Activated T-helper 17 cell treated with anti-CD3 and anti-CD28 coated beads, Interleukin-2, amount 50 U/mL, for 72 hours (primary cell): ENCODE measurements at regions not wholly inside any gene's neighbourhood (a gene's known extent, or its start where the extent isn't known, plus 50 kb on each side); places are given as distances from the start of the nearest gene placed in this dataset.

ENCODE experiments used
- ATAC-seq: fragments of 150-1000 bp; cut with Tn5 transposase; replicated peaks from 2 replicates; pipeline ENCODE4 v1.10.0; 2021; ENCODE audit warnings: mild to moderate bottlenecking, moderate library complexity
- H3K27ac Mint-ChIP-seq: one replicate; pipeline ENCODE4 v1.8.0; 2022; ENCODE audit warnings: mixed read lengths
- H3K27me3 Mint-ChIP-seq: one replicate; pipeline ENCODE4 v1.8.0; 2022; ENCODE audit warnings: mixed read lengths
- H3K36me3 Mint-ChIP-seq: one replicate; pipeline ENCODE4 v1.8.0; 2022; ENCODE audit warnings: low read depth, mild to moderate bottlenecking, mixed read lengths
- H3K4me1 Mint-ChIP-seq: one replicate; pipeline ENCODE4 v1.8.0; 2022; ENCODE audit warnings: mixed read lengths
- H3K4me3 Mint-ChIP-seq: one replicate; pipeline ENCODE4 v1.8.0; 2022; ENCODE audit warnings: mild to moderate bottlenecking, mixed read lengths
- H3K9me3 Mint-ChIP-seq: one replicate; pipeline ENCODE4 v1.8.0; 2022; ENCODE audit warnings: mixed read lengths

DNA sequence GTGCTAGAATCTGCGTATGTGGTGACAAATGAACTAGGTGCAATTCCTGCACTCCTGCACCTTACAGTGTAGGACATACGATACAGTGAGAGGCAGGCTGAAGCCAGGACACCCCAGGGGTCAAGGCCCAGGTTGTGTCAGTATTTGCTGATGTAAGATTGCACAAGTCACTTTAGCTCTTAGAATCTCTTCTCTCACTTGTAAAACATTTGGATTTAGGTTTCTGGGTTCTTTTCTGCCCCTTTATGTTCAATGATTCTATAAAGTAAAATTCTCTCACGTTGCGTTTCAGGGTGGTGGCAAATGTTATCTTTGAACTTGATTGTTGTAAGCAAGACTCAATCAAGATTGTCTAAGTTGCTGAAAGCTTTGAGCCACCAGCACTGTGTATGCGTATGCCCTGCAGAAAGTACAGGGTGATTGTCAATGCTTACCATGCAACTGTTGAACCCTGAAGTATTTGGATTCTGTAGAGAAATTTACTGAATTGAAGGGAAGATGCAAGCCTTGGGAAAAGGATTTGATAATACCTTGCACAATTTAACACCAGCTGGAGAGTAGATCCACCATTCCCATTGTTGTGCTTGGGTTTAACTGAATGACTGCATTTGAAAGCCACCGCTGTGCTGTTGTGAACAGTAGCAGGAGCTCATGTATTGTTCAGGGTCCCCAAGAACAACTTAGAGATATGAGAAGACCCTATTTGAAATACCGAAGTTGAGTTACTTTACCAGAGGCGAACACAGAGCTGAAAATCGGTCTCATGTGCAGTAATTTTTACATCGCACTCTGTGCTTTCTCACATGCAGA lies 106.1 kb upstream of the CITED2 start:
- no peaks in the 10 kb centered on the region for H3K36me3 Mint-ChIP-seq
- peaks cover 4% of the 10 kb centered on the region for H3K4me1 Mint-ChIP-seq
- no peaks in the 10 kb centered on the region for H3K27me3 Mint-ChIP-seq
- no peaks in the 10 kb centered on the region for H3K9me3 Mint-ChIP-seq
- H3K4me3 Mint-ChIP-seq = no peak overlapping the region
- no peak for ATAC-seq
- no peak overlapping the region for H3K27ac Mint-ChIP-seq

- ATAC-seq = no peak
- Mint-ChIP-seq H3K4me1 (peaks cover 6% of the 10 kb centered on the region), H3K36me3 (no peaks in the 10 kb centered on the region), H3K4me3 (no peak overlapping the region), H3K9me3 (no peaks in the 10 kb centered on the region), H3K27me3 (no peaks in the 10 kb centered on the region), H3K27ac (no peak overlapping the region)
Measured at GRCh38 chr6:139479433-139480222, 105.2 kb upstream of the CITED2 start.

GRCh38 chr6:139475646-139476045 lies 101.2 kb upstream of the CITED2 start:
- H3K4me1 Mint-ChIP-seq = peaks cover 11% of the 10 kb centered on the region
- no peak overlapping the region for H3K27ac Mint-ChIP-seq
- H3K4me3 Mint-ChIP-seq = no peak overlapping the region
- H3K27me3 Mint-ChIP-seq = no peaks in the 10 kb centered on the region
- no peak for ATAC-seq
- no peaks in the 10 kb centered on the region for H3K36me3 Mint-ChIP-seq
- H3K9me3 Mint-ChIP-seq = no peaks in the 10 kb centered on the region

- Mint-ChIP-seq H3K9me3 (no peaks in the 10 kb centered on the region), H3K36me3 (no peaks in the 10 kb centered on the region), H3K4me1 (peaks cover 11% of the 10 kb centered on the region), H3K27ac (no peak overlapping the region), H3K4me3 (no peak overlapping the region), H3K27me3 (no peaks in the 10 kb centered on the region)
- ATAC-seq = no peak
Measured at GRCh38 chr6:139475241-139475640, 100.8 kb upstream of the CITED2 start.

GRCh38 chr6:139474145-139475108 lies 100.0 kb upstream of the CITED2 start:
- no peak overlapping the region for H3K27ac Mint-ChIP-seq
- ATAC-seq = peak; percentile 24

DNA sequence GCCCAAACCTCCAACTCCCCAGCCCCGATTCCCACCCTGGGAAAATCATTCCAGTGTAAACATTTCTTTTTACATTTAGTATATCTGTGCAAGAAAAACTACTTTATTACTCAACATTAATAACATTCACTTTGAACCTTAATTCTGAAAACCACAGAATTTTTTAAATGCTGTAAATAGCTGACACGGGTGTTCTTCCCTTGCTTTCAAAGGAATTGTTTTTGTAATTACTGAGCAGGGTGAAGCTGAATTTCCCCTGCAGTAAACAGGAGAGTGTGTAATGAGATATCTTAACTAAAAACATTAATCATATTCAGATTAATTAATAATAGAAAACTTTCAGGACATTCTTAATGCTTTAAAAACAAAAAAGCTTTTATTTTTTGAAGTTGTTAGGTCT lies 99.3 kb upstream of the CITED2 start:
- Mint-ChIP-seq H3K27me3 (no peaks in the 10 kb centered on the region), H3K36me3 (no peaks in the 10 kb centered on the region), H3K4me1 (peaks cover 11% of the 10 kb centered on the region), H3K4me3 (no peak overlapping the region), H3K9me3 (no peaks in the 10 kb centered on the region), H3K27ac (no peak overlapping the region)
- ATAC-seq = no peak

More at GRCh38 chr6:139474145-139475108, 100.0 kb upstream of the CITED2 start:
- no peaks in the 10 kb centered on the region for H3K36me3 Mint-ChIP-seq
- H3K4me1 Mint-ChIP-seq = peaks cover 11% of the 10 kb centered on the region
- H3K27me3 Mint-ChIP-seq = no peaks in the 10 kb centered on the region
- peak overlapping the region; percentile 27 for H3K4me3 Mint-ChIP-seq
- no peaks in the 10 kb centered on the region for H3K9me3 Mint-ChIP-seq

- peak; percentile 35 for ATAC-seq
- Mint-ChIP-seq H3K4me1 (peaks cover 12% of the 10 kb centered on the region), H3K4me3 (no peak overlapping the region), H3K9me3 (no peaks in the 10 kb centered on the region), H3K36me3 (no peaks in the 10 kb centered on the region), H3K27ac (no peak overlapping the region), H3K27me3 (no peaks in the 10 kb centered on the region)
Measured at GRCh38 chr6:139473231-139473701, 98.8 kb upstream of the CITED2 start.

DNA sequence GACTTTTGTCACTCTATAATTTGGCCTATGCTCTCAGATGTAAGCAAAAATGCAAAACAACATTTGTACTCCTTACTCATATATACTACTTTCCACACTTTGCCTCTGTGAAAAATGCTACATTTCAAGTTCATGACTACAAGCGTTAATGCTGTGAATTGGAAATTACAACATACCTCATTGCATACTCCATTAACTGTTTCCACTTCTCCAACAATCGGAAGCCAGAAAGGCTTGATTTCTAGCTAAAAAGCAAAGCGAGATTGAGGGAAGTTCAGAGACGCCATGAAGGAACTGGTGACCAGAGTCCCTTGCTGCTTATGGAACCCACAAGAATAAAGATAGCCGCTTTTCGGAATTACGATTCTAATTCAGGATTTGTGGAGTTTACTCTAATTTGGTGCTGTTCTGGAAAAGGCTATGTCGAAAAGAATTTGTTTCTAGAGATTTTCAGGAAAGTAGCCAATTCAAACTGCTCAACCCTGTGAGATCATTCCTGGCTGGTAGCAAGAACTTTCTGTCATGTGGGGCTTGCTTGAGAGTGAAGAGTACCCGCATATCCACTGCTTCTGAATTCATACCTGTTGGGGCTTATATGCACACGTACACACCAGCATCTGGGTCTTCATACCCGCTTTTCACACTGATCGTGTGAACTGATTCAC lies 98.0 kb upstream of the CITED2 start:
- Mint-ChIP-seq H3K4me3 (no peak overlapping the region), H3K27me3 (no peaks in the 10 kb centered on the region), H3K27ac (no peak overlapping the region), H3K4me1 (peaks cover 11% of the 10 kb centered on the region), H3K36me3 (no peaks in the 10 kb centered on the region), H3K9me3 (no peaks in the 10 kb centered on the region)
- ATAC-seq = no peak

- H3K27me3 Mint-ChIP-seq = no peaks in the 10 kb centered on the region
- H3K4me1 Mint-ChIP-seq = peaks cover 11% of the 10 kb centered on the region
- H3K4me3 Mint-ChIP-seq = no peak overlapping the region
- no peaks in the 10 kb centered on the region for H3K36me3 Mint-ChIP-seq
- no peaks in the 10 kb centered on the region for H3K9me3 Mint-ChIP-seq
- ATAC-seq = no peak
- no peak overlapping the region for H3K27ac Mint-ChIP-seq
Measured at GRCh38 chr6:139470997-139471396, 96.5 kb upstream of the CITED2 start.

DNA sequence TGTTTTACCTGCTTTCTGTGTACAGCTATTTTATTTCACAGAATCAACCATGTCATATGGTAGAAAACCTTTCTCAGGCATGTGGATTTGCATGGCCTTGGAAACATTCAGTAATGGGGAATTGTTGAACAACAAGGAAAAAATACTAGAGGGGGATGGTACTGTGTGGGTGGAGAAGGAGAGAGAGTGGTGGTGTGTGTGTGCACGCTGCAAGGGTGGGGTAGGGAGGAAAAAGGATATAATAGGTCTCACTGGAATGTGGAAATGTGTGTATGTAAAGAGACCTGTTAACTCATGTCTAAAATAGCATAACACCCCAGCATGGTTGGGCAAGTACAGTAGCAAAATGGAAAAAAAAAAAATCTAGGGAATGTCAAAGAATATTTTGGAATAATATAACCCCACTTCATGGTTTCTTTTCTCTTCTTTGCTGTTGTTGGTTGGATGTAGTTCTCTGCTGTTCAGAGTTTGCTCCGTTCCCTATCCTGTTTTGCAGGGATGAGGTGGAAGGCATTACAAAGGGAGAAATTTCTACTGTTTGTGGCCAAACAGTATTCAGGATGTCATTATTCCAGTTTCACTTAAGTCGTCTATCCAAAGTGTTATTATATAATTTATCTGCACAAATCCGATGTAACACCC lies 93.9 kb upstream of the CITED2 start:
- Mint-ChIP-seq H3K27me3 (no peaks in the 10 kb centered on the region), H3K4me1 (peaks cover 4% of the 10 kb centered on the region), H3K4me3 (no peak overlapping the region), H3K9me3 (no peaks in the 10 kb centered on the region), H3K27ac (peak overlapping the region; percentile 3), H3K36me3 (no peaks in the 10 kb centered on the region)
- no peak for ATAC-seq

DNA sequence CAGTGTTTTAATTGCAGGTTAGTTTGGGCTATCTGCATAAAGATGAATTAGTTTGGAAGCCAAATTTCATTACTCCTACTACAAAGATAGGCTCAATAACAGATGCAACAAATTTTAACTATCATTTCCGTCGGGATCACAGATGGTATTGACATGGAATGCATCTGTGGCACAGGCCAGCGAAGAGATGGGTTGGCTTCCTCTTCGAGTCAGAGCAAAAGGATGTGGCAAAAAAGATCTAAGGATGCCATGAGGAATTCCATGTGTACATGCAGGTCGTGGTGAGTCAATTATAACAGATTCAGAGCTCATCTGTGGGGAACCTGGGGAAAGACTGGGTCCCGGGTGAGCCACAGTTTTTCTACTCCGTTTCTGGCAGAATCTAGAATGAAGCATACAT lies 83.0 kb upstream of the CITED2 start:
- H3K4me1 Mint-ChIP-seq = no peaks in the 10 kb centered on the region
- no peaks in the 10 kb centered on the region for H3K36me3 Mint-ChIP-seq
- H3K9me3 Mint-ChIP-seq = no peaks in the 10 kb centered on the region
- no peak for ATAC-seq
- no peaks in the 10 kb centered on the region for H3K27me3 Mint-ChIP-seq
- H3K4me3 Mint-ChIP-seq = no peak overlapping the region
- no peak overlapping the region for H3K27ac Mint-ChIP-seq

DNA sequence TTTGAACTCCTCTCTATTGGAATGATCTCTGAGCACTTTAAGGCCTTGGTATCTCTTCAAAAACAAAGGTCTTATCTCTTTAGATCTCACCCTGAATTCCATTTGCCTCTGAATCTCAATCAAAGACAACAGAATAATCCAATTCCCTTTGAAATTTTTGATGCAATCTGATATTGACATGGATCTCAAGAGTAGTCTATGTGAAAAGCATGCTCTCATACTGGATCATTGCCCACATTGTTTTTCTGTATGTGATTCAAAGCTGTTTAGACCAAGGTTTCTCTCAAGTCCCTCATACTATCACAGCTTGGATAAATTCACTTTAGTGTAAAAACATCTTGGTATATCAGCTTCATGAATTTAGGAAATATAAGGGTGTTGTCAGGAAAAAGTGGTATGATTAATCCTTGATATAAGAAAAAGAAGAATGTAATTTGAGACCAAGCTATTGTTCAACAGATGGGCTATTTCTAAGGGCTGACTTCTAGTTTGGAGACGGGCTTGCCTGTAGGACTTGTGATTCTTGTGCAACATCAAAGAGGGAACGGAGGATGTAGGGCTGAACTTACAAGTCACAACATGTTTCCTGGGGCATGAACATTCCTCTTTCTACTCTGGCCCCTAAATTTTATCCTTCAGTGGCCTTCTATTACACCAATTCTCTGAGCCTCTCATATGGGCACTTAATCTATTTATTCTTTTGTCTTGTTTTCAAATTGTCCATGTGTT lies 77.9 kb upstream of the CITED2 start:
- no peaks in the 10 kb centered on the region for H3K4me1 Mint-ChIP-seq
- no peak for ATAC-seq
- H3K27ac Mint-ChIP-seq = no peak overlapping the region
- no peaks in the 10 kb centered on the region for H3K27me3 Mint-ChIP-seq
- H3K36me3 Mint-ChIP-seq = no peaks in the 10 kb centered on the region
- H3K9me3 Mint-ChIP-seq = no peaks in the 10 kb centered on the region
- H3K4me3 Mint-ChIP-seq = no peak overlapping the region

DNA sequence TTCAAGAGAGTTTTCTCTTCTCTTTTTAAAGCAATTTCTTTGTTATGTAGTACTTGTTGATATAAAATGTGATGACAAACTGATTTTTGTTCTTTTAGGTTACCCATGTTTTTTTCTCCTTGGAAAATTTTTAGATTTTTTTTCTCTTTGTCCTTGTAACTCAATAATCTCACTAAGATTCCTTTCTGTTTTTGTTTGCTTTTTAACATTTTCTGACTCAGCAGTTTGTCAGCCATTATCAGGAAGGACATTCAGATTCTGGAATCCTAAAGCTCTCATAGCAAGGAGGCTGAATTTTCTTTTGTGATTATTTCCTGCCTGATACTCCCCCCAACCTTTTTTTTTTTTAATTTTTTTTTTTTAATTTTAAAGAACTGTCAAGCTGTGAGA lies 75.2 kb upstream of the CITED2 start:
- Mint-ChIP-seq H3K4me1 (no peaks in the 10 kb centered on the region), H3K27me3 (no peaks in the 10 kb centered on the region), H3K9me3 (no peaks in the 10 kb centered on the region), H3K27ac (no peak overlapping the region), H3K36me3 (no peaks in the 10 kb centered on the region), H3K4me3 (no peak overlapping the region)
- no peak for ATAC-seq
